CD14-positive monocyte (primary cell): ENCODE measurements at regions not wholly inside any gene's neighbourhood (a gene's known extent, or its start where the extent isn't known, plus 50 kb on each side); places are given as distances from the start of the nearest gene placed in this dataset.

Experiments used
- DNase-seq, 3 donors: peaks; one replicate each; pipeline ENCODE4 v3.0.0-alpha.2; 2011 to 2022
- H2AFZ ChIP-seq: 2 replicates; pipeline ENCODE4 v1.6.0; 2012; ENCODE audit warnings: mild to moderate bottlenecking, low read depth, low read length, inconsistent platforms; ENCODE audit not compliant: insufficient read depth, poor library complexity, severe bottlenecking
- H3K27ac ChIP-seq, 2 donors: 1 replicate in 1 of 2; 2 replicates in 1 of 2; pipeline ENCODE4 v1.5.1; 2012 to 2013; ENCODE audit warnings: low read length in 2 of 2, control low read depth in 1 of 2, inconsistent platforms in 1 of 2, low read depth in 1 of 2, mild to moderate bottlenecking in 1 of 2
- H3K27me3 ChIP-seq, 2 donors: one replicate each; pipeline versions ENCODE4 v1.6.0 to v1.6.1; 2011 to 2013; ENCODE audit warnings: low read length in 2 of 2; ENCODE audit not compliant: control insufficient read depth in 2 of 2, insufficient read depth in 2 of 2
- H3K36me3 ChIP-seq, 2 donors: replicated peaks in 1 of 2; 1 replicate in 1 of 2; 2 replicates in 1 of 2; pipeline versions ENCODE4 v1.5.1 to v1.6.1; 2012 to 2013; ENCODE audit warnings: low read length in 2 of 2, control low read depth in 1 of 2, inconsistent platforms in 1 of 2, mild to moderate bottlenecking in 1 of 2; ENCODE audit not compliant: insufficient read depth in 2 of 2, control insufficient read depth in 1 of 2
- H3K4me1 ChIP-seq, 2 donors: 1 replicate in 1 of 2; 2 replicates in 1 of 2; pipeline versions ENCODE4 v1.5.1 to v1.6.1; 2012 to 2013; ENCODE audit warnings: low read length in 2 of 2, control low read depth in 1 of 2, inconsistent platforms in 1 of 2, mild to moderate bottlenecking in 1 of 2, moderate library complexity in 1 of 2; ENCODE audit not compliant: insufficient read depth in 2 of 2, control insufficient read depth in 1 of 2
- H3K4me2 ChIP-seq: replicated peaks from 2 replicates; pipeline ENCODE3; 2012; ENCODE audit warnings: low read length, moderate library complexity, mild to moderate bottlenecking; ENCODE audit not compliant: poor library complexity, severe bottlenecking; ENCODE audit errors: extremely low read depth
- H3K4me3 ChIP-seq, 3 experiments: fragments of 200-600 bp in 1 of 3; sonication (generic) in 1 of 3; replicated peaks in 1 of 3; 1 replicate in 2 of 3; 2 replicates in 1 of 3; pipeline ENCODE4 v1.5.1; 2011 to 2013; ENCODE audit warnings: low read length in 3 of 3, mild to moderate bottlenecking in 3 of 3, control low read depth in 2 of 3, low read depth in 2 of 3, inconsistent platforms in 1 of 3, moderate library complexity in 1 of 3
- H3K79me2 ChIP-seq: 2 replicates; pipeline ENCODE4 v1.6.0; 2012; ENCODE audit warnings: mild to moderate bottlenecking, control low read depth, inconsistent platforms, low read length, moderate library complexity; ENCODE audit not compliant: insufficient read depth
- H3K9ac ChIP-seq: 2 replicates; pipeline ENCODE4 v1.6.0; 2017; ENCODE audit warnings: low read length, mild to moderate bottlenecking; ENCODE audit not compliant: insufficient read depth, poor library complexity, severe bottlenecking
- H3K9me3 ChIP-seq, 2 donors: replicated peaks in 1 of 2; 1 replicate in 1 of 2; 2 replicates in 1 of 2; pipeline versions ENCODE4 v1.5.1 to v1.6.1; 2012 to 2013; ENCODE audit warnings: low read length in 2 of 2, control low read depth in 1 of 2; ENCODE audit not compliant: control insufficient read depth in 1 of 2, insufficient read depth in 1 of 2
- H4K20me1 ChIP-seq: 2 replicates; pipeline ENCODE4 v1.6.0; 2012; ENCODE audit warnings: mild to moderate bottlenecking, low read length, control low read depth, moderate library complexity; ENCODE audit not compliant: insufficient read depth
- H3K27ac Mint-ChIP-seq, 7 donors: one replicate each; pipeline ENCODE4 v1.8.0; 2020; ENCODE audit warnings: mild to moderate bottlenecking in 7 of 7, mixed read lengths in 7 of 7, moderate library complexity in 6 of 7, inconsistent platforms in 2 of 7
- H3K27me3 Mint-ChIP-seq, 3 donors: one replicate each; pipeline ENCODE4 v1.8.0; 2021 to 2022; ENCODE audit warnings: low read depth in 3 of 3, mild to moderate bottlenecking in 3 of 3, mixed read lengths in 3 of 3, moderate library complexity in 3 of 3, inconsistent platforms in 1 of 3
- H3K36me3 Mint-ChIP-seq, 2 donors: one replicate each; pipeline ENCODE4 v1.8.0; 2020; ENCODE audit warnings: mixed read lengths in 2 of 2, inconsistent platforms in 1 of 2, mild to moderate bottlenecking in 1 of 2
- H3K4me1 Mint-ChIP-seq: one replicate; pipeline ENCODE4 v1.8.0; 2020; ENCODE audit warnings: mild to moderate bottlenecking, mixed read lengths
- H3K4me3 Mint-ChIP-seq, 2 donors: one replicate each; pipeline ENCODE4 v1.8.0; 2020; ENCODE audit warnings: mild to moderate bottlenecking in 2 of 2, mixed read lengths in 2 of 2, moderate library complexity in 1 of 2
- H3K9me3 Mint-ChIP-seq, 7 donors: one replicate each; pipeline ENCODE4 v1.8.0; 2020 to 2022; ENCODE audit warnings: mixed read lengths in 7 of 7, mild to moderate bottlenecking in 6 of 7, moderate library complexity in 6 of 7, inconsistent platforms in 2 of 7
- WGBS: methylation state at CpG from one replicate; pipeline ENCODE4 v1.1.5; 2013; ENCODE audit warnings: missing lambda C conversion rate; ENCODE audit not compliant: insufficient coverage; 5-methylcytosine and 5-hydroxymethylcytosine counted together
- intact Hi-C, 2 donors: fragments of 100-400 bp; cut with micrococcal nuclease; formaldehyde crosslinking; loops; one replicate each; pipeline versions ENCODE4 v1.15.0 to v1.15.1; 2023
- TF ChIP-seq, protein P1 (sequence below): fragments of 200-600 bp; IDR thresholded peaks from one replicate; pipeline ENCODE4 v1.8.0; 2022; ENCODE audit warnings: antibody characterized with exemption, mild to moderate bottlenecking

DNA sequence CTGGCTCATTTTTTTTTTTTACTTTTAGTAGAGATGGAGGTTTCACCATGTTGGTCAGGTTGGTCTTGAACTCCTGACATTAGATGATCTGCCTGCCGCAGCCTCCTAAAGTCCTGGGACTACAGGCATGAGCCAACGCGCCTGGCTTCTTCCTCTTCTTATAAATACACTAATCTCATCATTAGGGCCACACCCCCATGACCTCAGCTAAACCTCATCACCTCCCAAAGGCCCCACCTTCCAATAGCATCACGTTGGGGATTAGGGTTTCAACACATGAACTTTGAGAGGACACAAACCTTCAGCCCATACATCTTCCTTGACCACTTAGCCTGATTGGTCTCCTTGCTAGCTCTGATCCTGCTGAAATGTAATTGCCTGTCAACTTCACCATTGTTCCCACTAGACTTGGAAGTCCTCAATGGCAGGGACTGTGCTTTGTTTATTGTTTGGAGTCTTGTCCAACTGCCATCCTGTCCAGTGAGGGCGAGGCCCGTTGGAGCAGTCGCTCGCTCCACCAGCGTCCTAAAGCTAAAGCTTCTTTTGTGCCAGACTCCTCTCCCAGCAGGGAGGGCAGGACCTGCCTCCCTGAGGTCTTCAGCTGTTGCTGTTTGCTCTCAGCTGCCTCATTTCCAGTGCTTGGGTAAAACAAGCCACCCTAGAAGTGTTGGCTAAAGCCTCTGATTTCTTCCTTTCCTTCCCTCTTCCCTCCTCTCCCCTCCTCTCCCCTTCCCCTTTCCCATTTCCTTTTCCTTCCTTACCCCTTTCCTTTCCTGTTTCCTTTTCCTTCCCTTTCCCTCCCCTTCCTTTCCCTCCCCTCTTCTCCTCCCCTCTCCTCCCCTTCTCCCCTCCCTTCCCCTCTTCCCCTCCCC lies 85.3 kb downstream of the HAPSTR1 start:
- H3K4me2 ChIP-seq = no peak overlapping the region
- no peak overlapping the region for H3K27ac ChIP-seq
- H3K4me3 Mint-ChIP-seq = no peak overlapping the region
- TF ChIP-seq, protein P1, sequence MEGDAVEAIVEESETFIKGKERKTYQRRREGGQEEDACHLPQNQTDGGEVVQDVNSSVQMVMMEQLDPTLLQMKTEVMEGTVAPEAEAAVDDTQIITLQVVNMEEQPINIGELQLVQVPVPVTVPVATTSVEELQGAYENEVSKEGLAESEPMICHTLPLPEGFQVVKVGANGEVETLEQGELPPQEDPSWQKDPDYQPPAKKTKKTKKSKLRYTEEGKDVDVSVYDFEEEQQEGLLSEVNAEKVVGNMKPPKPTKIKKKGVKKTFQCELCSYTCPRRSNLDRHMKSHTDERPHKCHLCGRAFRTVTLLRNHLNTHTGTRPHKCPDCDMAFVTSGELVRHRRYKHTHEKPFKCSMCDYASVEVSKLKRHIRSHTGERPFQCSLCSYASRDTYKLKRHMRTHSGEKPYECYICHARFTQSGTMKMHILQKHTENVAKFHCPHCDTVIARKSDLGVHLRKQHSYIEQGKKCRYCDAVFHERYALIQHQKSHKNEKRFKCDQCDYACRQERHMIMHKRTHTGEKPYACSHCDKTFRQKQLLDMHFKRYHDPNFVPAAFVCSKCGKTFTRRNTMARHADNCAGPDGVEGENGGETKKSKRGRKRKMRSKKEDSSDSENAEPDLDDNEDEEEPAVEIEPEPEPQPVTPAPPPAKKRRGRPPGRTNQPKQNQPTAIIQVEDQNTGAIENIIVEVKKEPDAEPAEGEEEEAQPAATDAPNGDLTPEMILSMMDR = no peak
- peaks cover 8 to 10% (median 8%) of the 10 kb centered on the region in 3 donors for H3K27me3 Mint-ChIP-seq
- H3K36me3 Mint-ChIP-seq = no peaks in the 10 kb centered on the region
- H3K4me1 ChIP-seq = no peaks in the 10 kb centered on the region
- no peak overlapping the region for H3K9ac ChIP-seq
- H3K27me3 ChIP-seq = no peaks in the 10 kb centered on the region
- no peak overlapping the region for H3K4me3 ChIP-seq
- no peaks in the 10 kb centered on the region for H4K20me1 ChIP-seq
- H3K27ac Mint-ChIP-seq = no peak overlapping the region
- WGBS = 74% methylated on average over 8 of the region's 9 CpGs
- no peak for DNase-seq
- intact Hi-C loops = no loop called here
- H3K9me3 ChIP-seq = no peaks in the 10 kb centered on the region
- no peaks in the 10 kb centered on the region for H3K36me3 ChIP-seq
- H3K79me2 ChIP-seq = no peaks in the 10 kb centered on the region
- H2AFZ ChIP-seq = no peak overlapping the region
- no peaks in the 10 kb centered on the region for H3K4me1 Mint-ChIP-seq
- peaks cover 0 to 4% (median 2%) of the 10 kb centered on the region in 7 donors for H3K9me3 Mint-ChIP-seq

DNA sequence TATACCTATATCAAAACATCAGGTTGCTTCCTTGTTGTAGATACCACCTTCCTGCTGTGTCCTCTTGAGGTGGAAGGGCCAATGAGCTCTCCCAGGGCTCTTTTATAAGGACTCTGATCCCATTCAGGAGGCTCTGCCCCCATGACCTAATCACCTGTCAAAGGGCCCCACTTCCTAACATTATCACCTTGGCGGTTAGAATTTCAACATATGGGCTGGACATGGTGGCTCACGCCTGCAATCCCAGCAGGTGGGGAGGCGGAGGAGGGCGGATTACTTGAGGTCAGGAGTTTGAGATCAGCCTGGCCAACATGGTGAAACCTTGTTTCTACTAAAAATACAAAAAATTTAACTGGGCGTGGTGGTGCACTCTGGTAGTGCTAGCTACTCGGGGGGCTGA lies 86.4 kb downstream of the HAPSTR1 start:
- intact Hi-C loops = no loop called here
- H3K4me3 Mint-ChIP-seq = no peak overlapping the region
- peaks cover 0 to 4% (median 2%) of the 10 kb centered on the region in 7 donors for H3K9me3 Mint-ChIP-seq
- no peak overlapping the region for H3K4me2 ChIP-seq
- no peaks in the 10 kb centered on the region for H3K4me1 Mint-ChIP-seq
- H3K79me2 ChIP-seq = no peaks in the 10 kb centered on the region
- H3K36me3 Mint-ChIP-seq = no peaks in the 10 kb centered on the region
- TF ChIP-seq, protein P1 = no peak
- DNase-seq = no peak
- H3K36me3 ChIP-seq = no peaks in the 10 kb centered on the region
- no peak overlapping the region for H3K27ac Mint-ChIP-seq
- H3K27ac ChIP-seq = no peak overlapping the region
- no peak overlapping the region for H3K9ac ChIP-seq
- peaks cover 8 to 10% (median 8%) of the 10 kb centered on the region in 3 donors for H3K27me3 Mint-ChIP-seq
- H2AFZ ChIP-seq = no peak overlapping the region
- 91% methylated on average over 4 of the region's 6 CpGs for WGBS
- H4K20me1 ChIP-seq = no peaks in the 10 kb centered on the region
- no peaks in the 10 kb centered on the region for H3K4me1 ChIP-seq
- no peaks in the 10 kb centered on the region for H3K9me3 ChIP-seq
- H3K27me3 ChIP-seq = no peaks in the 10 kb centered on the region
- H3K4me3 ChIP-seq = no peak overlapping the region
